NT2/D1 (cell line): ENCODE measurements at regions not wholly inside any gene's neighbourhood (a gene's known extent, or its start where the extent isn't known, plus 50 kb on each side); places are given as distances from the start of the nearest gene placed in this dataset.
"Not testable (repeated sequence)": the region's sequence is repeated elsewhere in the genome, so short reads cannot be mapped to it uniquely, and the experiment has no call there.

ENCODE experiments used
- DNase-seq: peaks from one replicate; pipeline ENCODE4 v3.0.0-alpha.2; 2011; ENCODE audit warnings: low read depth, low spot score
- H3K27me3 ChIP-seq: 2 replicates; pipeline ENCODE4 v1.6.0; 2011; ENCODE audit warnings: mild to moderate bottlenecking; ENCODE audit not compliant: insufficient read length, insufficient read depth
- H3K36me3 ChIP-seq: 2 replicates; pipeline ENCODE4 v1.6.1; 2011; ENCODE audit warnings: mild to moderate bottlenecking, low read length, mixed read lengths; ENCODE audit not compliant: insufficient read depth, insufficient read length
- H3K4me1 ChIP-seq: 2 replicates; pipeline ENCODE4 v1.5.1; 2011; ENCODE audit not compliant: insufficient read depth, insufficient read length
- H3K4me3 ChIP-seq: 2 replicates; pipeline ENCODE4 v1.5.1; 2011; ENCODE audit warnings: low read depth; ENCODE audit not compliant: insufficient read length
- H3K9ac ChIP-seq: 2 replicates; pipeline ENCODE4 v1.6.0; 2011; ENCODE audit warnings: low read depth; ENCODE audit not compliant: insufficient read length
- H3K9me3 ChIP-seq: 2 replicates; pipeline ENCODE4 v1.5.1; 2011; ENCODE audit warnings: mild to moderate bottlenecking, low read length; ENCODE audit not compliant: insufficient read depth
- SUZ12 ChIP-seq: IDR thresholded peaks from 2 replicates; pipeline ENCODE4 v1.6.1; 2011; ENCODE audit not compliant: insufficient read length, insufficient read depth; ENCODE audit errors: extremely low read depth
- YY1 ChIP-seq: IDR thresholded peaks from 2 replicates; pipeline ENCODE4 v1.6.1; 2011; ENCODE audit not compliant: insufficient read length, insufficient read depth
- ZNF274 ChIP-seq: IDR thresholded peaks from 2 replicates; pipeline ENCODE4 v1.6.1; 2011; ENCODE audit warnings: mild to moderate bottlenecking, low read depth, low read length

- Histone ChIP-seq H3K27me3 (no peaks in the 10 kb centered on the region), H3K4me1 (no peaks in the 10 kb centered on the region), H3K4me3 (no peak overlapping the region), H3K36me3 (no peaks in the 10 kb centered on the region), H3K9ac (no peak overlapping the region), H3K9me3 (no peaks in the 10 kb centered on the region)
- DNase-seq, result no peak
- TF ChIP-seq SUZ12, result no peak
Measured at GRCh38 chr10:90997670-90998069, 76.8 kb upstream of the ANKRD1 start.

DNA sequence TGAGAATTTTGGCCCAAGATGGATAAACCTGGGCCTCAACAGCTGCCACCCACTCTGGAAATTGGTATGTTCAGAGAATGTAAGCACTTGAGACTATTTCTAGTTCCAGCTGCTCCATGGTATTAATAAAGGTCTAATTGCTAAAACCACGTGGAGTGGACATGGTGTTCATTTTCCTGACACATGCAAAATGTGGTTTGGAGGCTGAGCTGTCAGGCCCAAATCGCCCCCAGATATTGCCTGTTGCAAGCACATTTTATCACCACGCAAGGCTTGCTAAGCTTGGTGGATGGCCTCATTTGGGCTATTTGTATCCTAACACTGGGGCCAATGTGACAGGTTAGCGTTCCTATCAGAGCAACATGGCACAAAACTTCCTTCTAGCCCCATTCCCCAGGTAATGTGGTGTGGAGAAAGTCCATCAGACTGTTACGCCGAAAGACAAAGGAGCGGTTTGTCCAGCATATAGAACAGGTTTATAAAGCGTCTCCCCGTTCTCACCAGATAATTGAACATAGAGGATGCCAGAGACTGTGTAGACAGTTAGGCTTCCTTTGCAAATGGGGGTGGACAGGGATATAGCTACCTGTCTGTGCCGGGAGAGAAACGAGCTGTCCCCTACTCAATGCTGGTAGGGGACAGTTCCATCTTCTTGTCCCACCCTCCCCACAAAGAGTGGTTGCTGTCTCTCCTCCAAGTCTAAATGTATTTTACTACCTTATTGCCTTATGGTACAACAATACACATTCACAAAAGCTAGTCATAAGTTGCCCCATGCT lies 78.0 kb upstream of the ANKRD1 start:
- no peaks in the 10 kb centered on the region for H3K27me3 ChIP-seq
- H3K9ac ChIP-seq, result no peak overlapping the region
- no peaks in the 10 kb centered on the region for H3K4me1 ChIP-seq
- no peak overlapping the region for H3K4me3 ChIP-seq
- H3K9me3 ChIP-seq, result no peaks in the 10 kb centered on the region
- TF ChIP-seq YY1 (no peak), ZNF274 (no peak), SUZ12 (no peak)
- no peak for DNase-seq
- H3K36me3 ChIP-seq, result no peaks in the 10 kb centered on the region

- Histone ChIP-seq H3K9ac (no peak overlapping the region), H3K36me3 (no peaks in the 10 kb centered on the region), H3K4me1 (no peaks in the 10 kb centered on the region), H3K27me3 (no peaks in the 10 kb centered on the region), H3K9me3 (no peaks in the 10 kb centered on the region), H3K4me3 (no peak overlapping the region)
- no peak for DNase-seq
- TF ChIP-seq YY1 (no peak), ZNF274 (no peak), SUZ12 (no peak)
Measured at GRCh38 chr10:90999512-91000172, 78.8 kb upstream of the ANKRD1 start.

- H3K36me3 ChIP-seq, result no peaks in the 10 kb centered on the region
- no peak overlapping the region for H3K9ac ChIP-seq
- H3K4me1 ChIP-seq, result no peaks in the 10 kb centered on the region
- H3K4me3 ChIP-seq, result no peak overlapping the region
- H3K9me3 ChIP-seq, result no peaks in the 10 kb centered on the region
- H3K27me3 ChIP-seq, result no peaks in the 10 kb centered on the region
- TF ChIP-seq ZNF274 (no peak), SUZ12 (no peak), YY1 (no peak)
- no peak for DNase-seq
Measured at GRCh38 chr10:91000470-91000869, 79.6 kb upstream of the ANKRD1 start.

- TF ChIP-seq YY1 (no peak), ZNF274 (no peak), SUZ12 (no peak)
- no peak for DNase-seq
Measured at GRCh38 chr10:91000985-91001384, 80.1 kb upstream of the ANKRD1 start.

GRCh38 chr10:91002656-91003055 lies 81.8 kb upstream of the ANKRD1 start:
- no peaks in the 10 kb centered on the region for H3K36me3 ChIP-seq
- no peaks in the 10 kb centered on the region for H3K27me3 ChIP-seq
- H3K9ac ChIP-seq, result no peak overlapping the region
- H3K9me3 ChIP-seq, result no peaks in the 10 kb centered on the region
- DNase-seq, result no peak
- no peaks in the 10 kb centered on the region for H3K4me1 ChIP-seq
- no peak overlapping the region for H3K4me3 ChIP-seq
- TF ChIP-seq YY1, result no peak
- TF ChIP-seq SUZ12, result no peak
- no peak for TF ChIP-seq ZNF274

More at GRCh38 chr10:91000985-91001384, 80.1 kb upstream of the ANKRD1 start:
- H3K9me3 ChIP-seq, result no peaks in the 10 kb centered on the region
- no peak overlapping the region for H3K4me3 ChIP-seq
- H3K9ac ChIP-seq, result no peak overlapping the region
- no peaks in the 10 kb centered on the region for H3K4me1 ChIP-seq
- H3K36me3 ChIP-seq, result no peaks in the 10 kb centered on the region
- H3K27me3 ChIP-seq, result no peaks in the 10 kb centered on the region

- not testable (repeated sequence) for H3K9ac ChIP-seq, DNase-seq, H3K4me3 ChIP-seq, H3K4me1 ChIP-seq, H3K9me3 ChIP-seq, H3K36me3 ChIP-seq, H3K27me3 ChIP-seq
Measured at GRCh38 chr10:91003379-91003778, 82.5 kb upstream of the ANKRD1 start.

- DNase-seq, H3K4me3 ChIP-seq, H3K9ac ChIP-seq, H3K9me3 ChIP-seq, H3K4me1 ChIP-seq, H3K27me3 ChIP-seq, H3K36me3 ChIP-seq: not testable (repeated sequence)
Measured at GRCh38 chr10:91005276-91005675, 84.4 kb upstream of the ANKRD1 start.
